ENCODE measurements at regions not wholly inside any gene's neighbourhood (a gene's known extent, or its start where the extent isn't known, plus 50 kb on each side); places are given as distances from the start of the nearest gene placed in this dataset.
"Not testable (repeated sequence)": the region's sequence is repeated elsewhere in the genome, so short reads cannot be mapped to it uniquely, and the experiment has no call there.

DNA sequence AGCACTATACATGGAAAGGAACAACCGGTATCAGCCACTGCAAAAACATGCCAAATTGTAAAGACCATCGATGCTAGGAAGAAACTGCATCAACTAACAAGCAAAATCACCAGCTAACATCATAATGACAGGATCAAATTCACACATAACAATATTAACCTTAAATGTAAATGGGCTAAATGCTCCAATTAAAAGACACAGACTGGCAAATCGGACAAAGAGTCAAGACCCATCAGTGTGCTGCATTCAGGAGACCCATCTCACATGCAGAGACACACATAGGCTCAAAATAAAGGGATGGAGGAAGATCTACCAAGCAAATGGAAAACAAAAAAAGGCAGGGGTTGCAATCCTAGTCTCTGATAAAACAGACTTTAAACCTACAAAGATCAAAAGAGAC is 413.8 kb downstream of the ZEB2 start:
- not testable (repeated sequence) for H3K9ac ChIP-seq (ENCODE audit: low read depth, low read length); H3K4me2 ChIP-seq (ENCODE audit: low read length); H3K4me3 ChIP-seq (ENCODE audit: low read length); H3K36me3 ChIP-seq (ENCODE audit: insufficient read depth, low read length); H3K9me3 ChIP-seq (replicated peaks; ENCODE audit: low read length); H3K4me1 ChIP-seq (ENCODE audit: control insufficient read depth, insufficient read depth, low read length); H3K27me3 ChIP-seq (ENCODE audit: control insufficient read depth, insufficient read depth, low read length)

GRCh38 chr2:144102386-144102785 is 417.5 kb downstream of the ZEB2 start:
- Histone ChIP-seq H3K9ac (ENCODE audit: low read depth, low read length) (no peak overlapping the region), H3K4me3 (ENCODE audit: low read length) (no peak overlapping the region), H3K36me3 (ENCODE audit: insufficient read depth, low read length) (no peaks in the 10 kb centered on the region), H3K4me1 (ENCODE audit: control insufficient read depth, insufficient read depth, low read length) (peaks cover 14% of the 10 kb centered on the region), H3K9me3 (replicated peaks; ENCODE audit: low read length) (peaks cover 4% of the 10 kb centered on the region), H3K4me2 (ENCODE audit: low read length) (no peak overlapping the region), H3K27me3 (ENCODE audit: control insufficient read depth, insufficient read depth, low read length) (no peaks in the 10 kb centered on the region)

GRCh38 chr2:144099780-144100377 is 420.0 kb downstream of the ZEB2 start:
- H3K36me3 ChIP-seq (ENCODE audit: insufficient read depth, low read length), result no peaks in the 10 kb centered on the region
- H3K9ac ChIP-seq (ENCODE audit: low read depth, low read length), result no peak overlapping the region

GRCh38 chr2:144099340-144099739 is 420.6 kb downstream of the ZEB2 start:
- H3K4me2 ChIP-seq (ENCODE audit: low read length), result no peak overlapping the region
- no peak overlapping the region for H3K9ac ChIP-seq (ENCODE audit: low read depth, low read length)
- H3K27me3 ChIP-seq (ENCODE audit: control insufficient read depth, insufficient read depth, low read length), result no peaks in the 10 kb centered on the region
- H3K9me3 ChIP-seq (replicated peaks; ENCODE audit: low read length), result peaks cover 3% of the 10 kb centered on the region
- no peaks in the 10 kb centered on the region for H3K36me3 ChIP-seq (ENCODE audit: insufficient read depth, low read length)
- H3K4me3 ChIP-seq (ENCODE audit: low read length), result no peak overlapping the region
- H3K4me1 ChIP-seq (ENCODE audit: control insufficient read depth, insufficient read depth, low read length), result peaks cover 14% of the 10 kb centered on the region

More at GRCh38 chr2:144099780-144100377, 420.0 kb downstream of the ZEB2 start:
- peak overlapping the region; percentile 63 for H3K4me2 ChIP-seq (ENCODE audit: low read length)
- no peaks in the 10 kb centered on the region for H3K27me3 ChIP-seq (ENCODE audit: control insufficient read depth, insufficient read depth, low read length)
- peaks cover 14% of the 10 kb centered on the region for H3K4me1 ChIP-seq (ENCODE audit: control insufficient read depth, insufficient read depth, low read length)
- no peak overlapping the region for H3K4me3 ChIP-seq (ENCODE audit: low read length)
- H3K9me3 ChIP-seq (replicated peaks; ENCODE audit: low read length), result peaks cover 4% of the 10 kb centered on the region

GRCh38 chr2:144097440-144098225 is 422.3 kb downstream of the ZEB2 start:
- no peaks in the 10 kb centered on the region for H3K36me3 ChIP-seq (ENCODE audit: insufficient read depth, low read length)
- H3K4me1 ChIP-seq (ENCODE audit: control insufficient read depth, insufficient read depth, low read length), result peaks cover 14% of the 10 kb centered on the region
- H3K9ac ChIP-seq (ENCODE audit: low read depth, low read length), result no peak overlapping the region
- no peak overlapping the region for H3K4me2 ChIP-seq (ENCODE audit: low read length)
- H3K4me3 ChIP-seq (ENCODE audit: low read length), result no peak overlapping the region
- H3K9me3 ChIP-seq (replicated peaks; ENCODE audit: low read length), result no peaks in the 10 kb centered on the region
- H3K27me3 ChIP-seq (ENCODE audit: control insufficient read depth, insufficient read depth, low read length), result no peaks in the 10 kb centered on the region

DNA sequence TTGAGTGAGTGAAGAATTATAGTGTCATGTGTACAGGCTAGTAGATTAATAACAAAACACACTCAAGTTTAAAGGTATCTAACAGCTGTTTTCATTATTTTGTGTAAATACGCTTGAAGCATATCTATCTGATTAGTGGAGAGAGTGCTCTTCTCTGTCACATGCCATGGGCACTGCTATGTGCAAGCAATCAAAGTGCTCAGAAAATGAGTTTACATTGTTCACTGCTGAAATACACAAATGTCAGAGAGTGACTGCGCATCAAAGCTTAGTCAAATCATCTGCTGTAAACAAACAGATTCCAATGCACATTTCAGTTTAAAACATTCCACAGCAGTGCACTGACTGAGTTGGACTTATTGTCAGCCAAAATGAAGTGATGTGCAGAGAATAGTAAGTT is 423.4 kb downstream of the ZEB2 start:
- Histone ChIP-seq H3K27me3 (ENCODE audit: control insufficient read depth, insufficient read depth, low read length) (no peaks in the 10 kb centered on the region), H3K36me3 (ENCODE audit: insufficient read depth, low read length) (no peaks in the 10 kb centered on the region), H3K9ac (ENCODE audit: low read depth, low read length) (no peak overlapping the region), H3K4me2 (ENCODE audit: low read length) (no peak overlapping the region), H3K4me1 (ENCODE audit: control insufficient read depth, insufficient read depth, low read length) (peaks cover 14% of the 10 kb centered on the region), H3K4me3 (ENCODE audit: low read length) (no peak overlapping the region), H3K9me3 (replicated peaks; ENCODE audit: low read length) (no peaks in the 10 kb centered on the region)

DNA sequence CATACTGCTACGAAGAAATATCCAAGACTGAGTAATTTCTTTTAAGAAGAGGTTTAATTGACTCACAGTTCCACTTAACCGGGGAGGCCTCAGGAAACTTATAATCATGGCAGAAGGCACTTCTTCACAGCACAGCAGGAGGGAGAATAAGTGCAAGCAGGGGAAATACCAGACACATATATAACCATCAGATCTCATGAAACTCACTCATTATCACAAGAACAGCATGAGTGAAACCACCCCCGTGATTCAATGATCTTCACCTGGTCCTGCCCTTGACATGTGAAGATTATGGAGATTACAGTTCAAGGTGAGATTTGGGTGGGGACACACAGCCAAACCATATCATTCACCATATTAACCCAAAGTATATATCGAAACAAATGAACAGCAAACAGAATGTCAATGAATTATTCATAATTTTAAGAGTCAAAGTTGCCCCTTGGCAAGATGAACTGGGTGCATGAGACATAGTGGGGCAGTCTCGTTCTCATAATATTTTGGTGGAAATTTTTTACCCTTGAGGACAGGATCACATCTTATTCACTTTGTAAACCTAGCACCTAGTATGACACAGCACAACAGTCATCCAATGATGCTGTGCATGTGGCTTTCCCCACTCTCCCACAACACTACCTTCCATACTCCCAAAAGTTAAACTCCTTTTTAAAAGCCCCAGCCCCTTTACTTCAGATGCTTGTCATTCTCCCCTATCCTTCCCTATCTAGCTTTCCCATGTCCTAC is 425.3 kb downstream of the ZEB2 start:
- Histone ChIP-seq H3K4me1 (ENCODE audit: control insufficient read depth, insufficient read depth, low read length) (peaks cover 3% of the 10 kb centered on the region), H3K9ac (ENCODE audit: low read depth, low read length) (no peak overlapping the region), H3K27me3 (ENCODE audit: control insufficient read depth, insufficient read depth, low read length) (no peaks in the 10 kb centered on the region), H3K36me3 (ENCODE audit: insufficient read depth, low read length) (no peaks in the 10 kb centered on the region), H3K4me2 (ENCODE audit: low read length) (no peak overlapping the region), H3K4me3 (ENCODE audit: low read length) (no peak overlapping the region), H3K9me3 (replicated peaks; ENCODE audit: low read length) (no peaks in the 10 kb centered on the region)

DNA sequence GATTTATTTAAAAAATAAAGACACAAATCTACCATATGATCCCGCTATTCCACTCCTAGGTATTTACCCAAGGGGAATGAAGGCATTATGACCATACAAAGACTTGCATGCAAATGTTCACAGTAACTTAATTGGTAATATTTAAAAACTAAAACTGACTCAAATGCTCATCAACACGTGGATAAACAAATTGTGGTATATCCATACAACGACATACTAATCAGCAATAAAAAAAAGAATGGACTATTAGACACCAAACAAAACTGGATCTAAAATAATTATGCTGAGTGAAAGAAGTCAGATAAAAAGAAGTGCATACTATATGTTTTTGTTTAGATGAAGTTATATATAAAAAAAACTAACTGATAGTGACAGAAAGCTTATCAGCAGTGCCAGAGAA is 428.3 kb downstream of the ZEB2 start:
- peaks cover 17% of the 10 kb centered on the region for H3K4me1 ChIP-seq (ENCODE audit: control insufficient read depth, insufficient read depth, low read length)
- no peaks in the 10 kb centered on the region for H3K27me3 ChIP-seq (ENCODE audit: control insufficient read depth, insufficient read depth, low read length)
- no peak overlapping the region for H3K4me3 ChIP-seq (ENCODE audit: low read length)
- H3K9me3 ChIP-seq (replicated peaks; ENCODE audit: low read length), result no peaks in the 10 kb centered on the region
- no peak overlapping the region for H3K4me2 ChIP-seq (ENCODE audit: low read length)
- no peak overlapping the region for H3K9ac ChIP-seq (ENCODE audit: low read depth, low read length)
- H3K36me3 ChIP-seq (ENCODE audit: insufficient read depth, low read length), result no peaks in the 10 kb centered on the region

GRCh38 chr2:144088863-144089262 is 431.1 kb downstream of the ZEB2 start:
- no peak overlapping the region for H3K9ac ChIP-seq (ENCODE audit: low read depth, low read length)
- peaks cover 43% of the 10 kb centered on the region for H3K4me1 ChIP-seq (ENCODE audit: control insufficient read depth, insufficient read depth, low read length)
- no peaks in the 10 kb centered on the region for H3K9me3 ChIP-seq (replicated peaks; ENCODE audit: low read length)
- no peak overlapping the region for H3K4me2 ChIP-seq (ENCODE audit: low read length)
- no peaks in the 10 kb centered on the region for H3K27me3 ChIP-seq (ENCODE audit: control insufficient read depth, insufficient read depth, low read length)
- no peak overlapping the region for H3K4me3 ChIP-seq (ENCODE audit: low read length)
- H3K36me3 ChIP-seq (ENCODE audit: insufficient read depth, low read length), result no peaks in the 10 kb centered on the region

DNA sequence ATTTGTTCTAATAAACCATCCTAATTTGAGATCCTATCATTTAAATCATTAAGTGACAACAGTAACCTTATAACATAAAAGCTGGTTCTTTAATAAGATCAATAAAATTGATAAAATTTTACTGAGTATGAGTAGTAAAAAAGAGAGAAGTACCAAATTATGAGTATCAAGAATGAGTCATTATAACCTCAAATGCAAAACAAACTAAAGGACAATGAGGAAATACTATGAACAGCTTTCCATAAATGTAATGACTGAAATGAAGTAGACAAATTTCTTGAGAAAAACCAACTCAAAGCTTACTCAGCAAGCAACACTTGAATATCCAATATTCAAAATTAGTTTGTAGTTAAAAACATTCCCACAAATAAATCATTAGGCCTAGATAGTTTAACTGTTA is 433.0 kb downstream of the ZEB2 start:
- Histone ChIP-seq H3K27me3 (ENCODE audit: control insufficient read depth, insufficient read depth, low read length) (no peaks in the 10 kb centered on the region), H3K4me1 (ENCODE audit: control insufficient read depth, insufficient read depth, low read length) (peaks cover 61% of the 10 kb centered on the region), H3K4me3 (ENCODE audit: low read length) (peak overlapping the region; percentile 27), H3K9me3 (replicated peaks; ENCODE audit: low read length) (no peaks in the 10 kb centered on the region), H3K9ac (ENCODE audit: low read depth, low read length) (no peak overlapping the region), H3K4me2 (ENCODE audit: low read length) (peak overlapping the region; percentile 40), H3K36me3 (ENCODE audit: insufficient read depth, low read length) (no peaks in the 10 kb centered on the region)

DNA sequence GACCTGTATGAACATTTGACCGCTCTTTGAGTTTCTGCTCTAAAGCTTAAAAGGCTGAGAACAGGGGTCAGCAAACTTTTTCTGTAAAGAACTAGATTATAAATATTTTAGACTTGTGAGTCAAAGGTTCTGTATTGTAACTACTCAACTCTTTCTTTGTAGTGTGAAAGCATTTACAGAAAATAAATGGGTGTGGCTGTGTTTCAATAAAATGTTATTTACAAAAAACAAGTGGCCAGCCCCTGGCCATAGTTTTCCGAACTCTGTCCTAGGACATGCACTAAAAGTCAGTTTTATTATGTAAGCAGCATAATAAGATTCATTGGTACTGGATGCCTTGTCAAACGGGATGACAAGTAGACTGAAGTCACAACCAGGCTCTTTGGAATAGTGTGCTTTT is 434.9 kb downstream of the ZEB2 start:
- Histone ChIP-seq H3K9ac (ENCODE audit: low read depth, low read length) (peak overlapping the region; percentile 77), H3K36me3 (ENCODE audit: insufficient read depth, low read length) (no peaks in the 10 kb centered on the region), H3K4me3 (ENCODE audit: low read length) (peak overlapping the region; percentile 10), H3K4me2 (ENCODE audit: low read length) (peak overlapping the region; percentile 57), H3K4me1 (ENCODE audit: control insufficient read depth, insufficient read depth, low read length) (peaks cover 61% of the 10 kb centered on the region), H3K27me3 (ENCODE audit: control insufficient read depth, insufficient read depth, low read length) (no peaks in the 10 kb centered on the region), H3K9me3 (replicated peaks; ENCODE audit: low read length) (no peaks in the 10 kb centered on the region)

All from skeletal muscle satellite cell (primary cell).